ENCODE measurements at regions not wholly inside any gene's neighbourhood (a gene's known extent, or its start where the extent isn't known, plus 50 kb on each side); places are given as distances from the start of the nearest gene placed in this dataset.

DNA sequence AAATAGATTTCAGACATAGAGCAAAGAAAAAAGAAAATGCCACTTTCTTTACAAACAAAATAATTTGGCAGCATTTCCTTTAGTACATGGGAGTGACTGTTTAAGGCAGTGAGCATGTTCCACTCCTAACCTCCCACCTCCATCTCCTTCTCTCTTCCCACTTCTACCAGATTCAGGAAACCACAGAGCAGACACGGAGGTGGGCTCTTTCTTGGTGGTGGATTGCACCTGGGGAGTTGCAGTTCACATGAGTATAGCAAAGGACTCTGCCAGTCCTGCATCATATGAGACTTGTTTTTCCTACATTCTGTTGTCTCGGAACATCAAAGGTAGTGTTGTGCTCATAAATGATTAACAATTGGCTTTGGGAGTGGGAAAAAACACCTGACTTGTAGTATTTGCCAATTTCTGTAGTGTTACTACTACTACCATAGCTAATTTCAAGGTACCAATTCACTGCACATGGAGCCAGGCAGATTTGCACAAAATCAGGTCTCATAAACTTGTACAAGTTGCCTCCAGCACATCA, 137.2 kb downstream of the SPP2 start:
- no peaks in the 10 kb centered on the region; the same call in none of the 2 replicates for H3K27me3 ChIP-seq (replicated peaks; ENCODE audit: control insufficient read depth, insufficient read depth, low read length)
- no peaks in the 10 kb centered on the region for H3K36me3 ChIP-seq (ENCODE audit: control insufficient read depth, insufficient read depth, low read length)
- no peak overlapping the region for H3K4me3 ChIP-seq (replicated peaks; ENCODE audit: low read depth, low read length)
- DNase-seq (ENCODE audit: extremely low read depth, insufficient read length), result no peak
- TF ChIP-seq, protein P1, sequence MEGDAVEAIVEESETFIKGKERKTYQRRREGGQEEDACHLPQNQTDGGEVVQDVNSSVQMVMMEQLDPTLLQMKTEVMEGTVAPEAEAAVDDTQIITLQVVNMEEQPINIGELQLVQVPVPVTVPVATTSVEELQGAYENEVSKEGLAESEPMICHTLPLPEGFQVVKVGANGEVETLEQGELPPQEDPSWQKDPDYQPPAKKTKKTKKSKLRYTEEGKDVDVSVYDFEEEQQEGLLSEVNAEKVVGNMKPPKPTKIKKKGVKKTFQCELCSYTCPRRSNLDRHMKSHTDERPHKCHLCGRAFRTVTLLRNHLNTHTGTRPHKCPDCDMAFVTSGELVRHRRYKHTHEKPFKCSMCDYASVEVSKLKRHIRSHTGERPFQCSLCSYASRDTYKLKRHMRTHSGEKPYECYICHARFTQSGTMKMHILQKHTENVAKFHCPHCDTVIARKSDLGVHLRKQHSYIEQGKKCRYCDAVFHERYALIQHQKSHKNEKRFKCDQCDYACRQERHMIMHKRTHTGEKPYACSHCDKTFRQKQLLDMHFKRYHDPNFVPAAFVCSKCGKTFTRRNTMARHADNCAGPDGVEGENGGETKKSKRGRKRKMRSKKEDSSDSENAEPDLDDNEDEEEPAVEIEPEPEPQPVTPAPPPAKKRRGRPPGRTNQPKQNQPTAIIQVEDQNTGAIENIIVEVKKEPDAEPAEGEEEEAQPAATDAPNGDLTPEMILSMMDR (IDR thresholded peaks at IDR 0.05; ENCODE audit: insufficient read depth, low read length, poor library complexity, severe bottlenecking), result no peak

DNA sequence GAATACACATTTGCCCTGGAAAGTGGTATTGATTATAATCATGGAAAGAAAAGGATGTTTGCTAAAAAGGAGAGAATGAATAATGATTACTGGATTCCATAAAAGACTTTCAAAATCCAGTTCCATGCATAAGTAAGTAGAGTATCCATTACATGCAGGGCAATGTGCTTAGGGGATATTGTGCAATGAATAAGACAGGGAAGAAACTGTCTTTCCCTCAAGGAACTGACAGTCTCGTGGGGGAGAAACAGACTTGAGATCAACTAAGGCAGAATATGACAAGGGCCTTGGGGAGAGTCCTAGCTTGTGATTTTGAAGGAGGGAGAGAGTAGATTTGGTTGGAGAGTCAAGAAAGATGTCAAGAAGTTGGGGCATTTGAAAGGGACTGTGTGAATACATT, 130.6 kb downstream of the SPP2 start:
- no peak for DNase-seq (ENCODE audit: extremely low read depth, insufficient read length)
- Histone ChIP-seq H3K36me3 (ENCODE audit: control insufficient read depth, insufficient read depth, low read length) (no peaks in the 10 kb centered on the region), H3K4me3 (replicated peaks; ENCODE audit: low read depth, low read length) (no peak overlapping the region), H3K27me3 (replicated peaks; ENCODE audit: control insufficient read depth, insufficient read depth, low read length) (no peaks in the 10 kb centered on the region; the same call in none of the 2 replicates)
- TF ChIP-seq, protein P1 (IDR thresholded peaks at IDR 0.05; ENCODE audit: insufficient read depth, low read length, poor library complexity, severe bottlenecking), result no peak

DNA sequence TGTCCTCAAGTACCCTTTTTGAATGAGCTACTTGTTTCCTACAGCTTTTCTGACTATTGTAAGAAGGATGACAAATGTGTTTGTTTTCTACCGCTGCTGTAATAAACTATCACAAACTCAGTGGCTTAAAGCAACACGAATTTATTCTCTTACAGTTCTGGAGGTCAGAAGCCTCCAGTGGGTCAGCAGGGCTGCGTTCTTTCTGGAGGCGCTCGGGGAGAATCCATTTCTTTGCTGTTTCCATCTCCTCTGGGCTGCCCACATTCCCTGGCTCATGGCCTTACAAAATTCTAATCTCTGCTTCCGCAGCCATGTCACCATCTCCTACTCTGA, 128.5 kb downstream of the SPP2 start:
- no peaks in the 10 kb centered on the region; the same call in none of the 2 replicates for H3K27me3 ChIP-seq (replicated peaks; ENCODE audit: control insufficient read depth, insufficient read depth, low read length)
- TF ChIP-seq, protein P1 (IDR thresholded peaks at IDR 0.05; ENCODE audit: insufficient read depth, low read length, poor library complexity, severe bottlenecking), result no peak
- H3K36me3 ChIP-seq (ENCODE audit: control insufficient read depth, insufficient read depth, low read length), result no peaks in the 10 kb centered on the region
- no peak overlapping the region for H3K4me3 ChIP-seq (replicated peaks; ENCODE audit: low read depth, low read length)
- no peak for DNase-seq (ENCODE audit: extremely low read depth, insufficient read length)

DNA sequence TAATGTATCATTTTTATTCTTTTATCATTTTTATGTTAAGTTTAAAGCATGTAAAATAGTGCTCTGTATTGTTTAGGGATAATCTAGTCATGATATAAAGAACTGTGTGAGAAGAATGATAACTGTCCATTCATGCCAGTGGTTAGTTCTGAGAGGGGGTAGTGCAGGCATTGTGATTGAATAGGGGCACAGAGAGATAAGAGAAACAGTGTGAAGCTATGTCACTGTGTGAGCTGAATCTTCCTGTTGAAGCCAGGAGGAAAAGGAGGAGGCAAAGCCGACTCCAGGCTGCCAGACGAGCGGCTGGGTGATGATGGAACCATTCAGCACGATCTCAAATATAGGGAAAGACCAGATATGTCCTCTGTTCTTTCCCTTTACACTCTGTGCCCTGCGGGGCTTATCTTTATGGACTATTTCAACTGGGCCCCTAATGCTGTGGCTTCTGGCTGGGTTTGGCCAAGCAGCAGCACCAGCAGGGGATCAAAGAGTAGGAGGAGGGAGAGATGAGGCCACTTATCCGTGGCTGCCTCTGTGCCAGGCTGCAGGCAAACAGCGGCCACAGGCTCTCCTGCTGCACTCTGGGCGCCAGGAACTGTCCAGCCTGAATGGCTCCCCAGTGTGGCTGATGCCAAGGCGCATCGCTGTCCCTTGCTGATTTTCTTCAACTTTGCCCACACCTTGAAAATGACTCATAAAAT, 128.0 kb downstream of the SPP2 start:
- Histone ChIP-seq H3K36me3 (ENCODE audit: control insufficient read depth, insufficient read depth, low read length) (no peaks in the 10 kb centered on the region), H3K27me3 (replicated peaks; ENCODE audit: control insufficient read depth, insufficient read depth, low read length) (no peaks in the 10 kb centered on the region; the same call in none of the 2 replicates), H3K4me3 (replicated peaks; ENCODE audit: low read depth, low read length) (no peak overlapping the region)
- no peak for DNase-seq (ENCODE audit: extremely low read depth, insufficient read length)
- TF ChIP-seq, protein P1 (IDR thresholded peaks at IDR 0.05; ENCODE audit: insufficient read depth, low read length, poor library complexity, severe bottlenecking), result no peak

DNA sequence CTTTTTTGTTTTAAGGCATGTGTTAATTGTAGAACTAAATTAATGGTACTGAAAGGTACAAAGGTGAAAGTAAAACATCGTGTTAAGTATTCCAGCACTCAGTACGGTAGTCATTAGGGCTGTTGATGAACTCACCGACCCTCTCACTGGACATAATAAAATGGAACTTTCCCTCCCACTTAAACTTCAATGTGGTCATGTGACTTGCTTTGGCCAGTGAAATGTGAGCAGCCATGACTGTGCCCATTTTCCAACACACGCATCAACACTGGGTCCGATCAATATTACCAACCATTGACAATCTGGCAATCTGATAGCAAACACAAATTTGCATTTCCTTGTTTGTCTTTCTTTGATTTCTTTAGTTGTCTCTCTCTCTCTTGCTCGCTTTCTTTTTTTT, 125.1 kb downstream of the SPP2 start:
- no peaks in the 10 kb centered on the region for H3K36me3 ChIP-seq (ENCODE audit: control insufficient read depth, insufficient read depth, low read length)
- DNase-seq (ENCODE audit: extremely low read depth, insufficient read length), result no peak
- no peak overlapping the region for H3K4me3 ChIP-seq (replicated peaks; ENCODE audit: low read depth, low read length)
- TF ChIP-seq, protein P1 (IDR thresholded peaks at IDR 0.05; ENCODE audit: insufficient read depth, low read length, poor library complexity, severe bottlenecking), result no peak
- H3K27me3 ChIP-seq (replicated peaks; ENCODE audit: control insufficient read depth, insufficient read depth, low read length), result no peaks in the 10 kb centered on the region; the same call in 1 of the 2 replicates
